HCT116 (cell line): ENCODE measurements at regions not wholly inside any gene's neighbourhood (a gene's known extent, or its start where the extent isn't known, plus 50 kb on each side); places are given as distances from the start of the nearest gene placed in this dataset.

ENCODE experiments used
- ATAC-seq: fragments of 200-7000 bp; cut with Tn5 transposase; 2 replicates; pipeline ENCODE4 v1.9.1; 2020; ENCODE audit warnings: mild to moderate bottlenecking, moderate library complexity
- BruUV-seq: library from RNA; stranded (reverse); fragments of 400-500 nt; replicated peaks from 2 replicates; lab custom pipeline; 2021; lab: Mats Ljungman, UMichigan
- CTCF ChIA-PET: fragments of 300-600 bp; sonication (Branson Sonifier 250); formaldehyde crosslinking; loops from one replicate; lab custom pipeline; 2021; ENCODE audit warnings: antibody characterized with exemption; lab: Charles Lee
- POLR2A ChIA-PET: fragments of 300-600, 350-600 bp; sonication (Branson Sonifier 250); formaldehyde crosslinking; loops from one replicate; lab custom pipeline; 2021; ENCODE audit warnings: antibody characterized with exemption; lab: Charles Lee
- RAD21 ChIA-PET, 2 experiments: fragments of 300-600 bp; sonication (Branson Sonifier 250); formaldehyde crosslinking; loops; one replicate each; lab custom pipeline; 2023; ENCODE audit warnings: low total read pairs in 2 of 2; ENCODE audit not compliant: uncharacterized antibody in 2 of 2, unreplicated experiment in 2 of 2, low non-redundant PET in 1 of 2; lab: Charles Lee
- DNase-seq: peaks from one replicate; pipeline ENCODE4 v3.0.0-alpha.2; 2010; ENCODE audit warnings: low read depth, low spot score
- H2AFZ ChIP-seq: fragments of 200-600 bp; shearing (Covaris generic), sonication (generic); 2 replicates; pipeline ENCODE4 v1.6.1; 2017; ENCODE audit warnings: low read depth, mixed run types, mixed read lengths, antibody characterized with exemption, low read length; ENCODE audit not compliant: poor library complexity, severe bottlenecking
- H3K27ac ChIP-seq: 2 replicates; pipeline ENCODE4 v1.5.1; 2012; ENCODE audit warnings: low read depth, low read length
- H3K27me3 ChIP-seq: fragments of 200-600 bp; sonication (generic); 2 replicates; pipeline ENCODE4 v1.6.1; 2016; ENCODE audit warnings: mixed run types, low read length, mixed read lengths; ENCODE audit not compliant: insufficient read depth
- H3K36me3 ChIP-seq, 2 experiments: fragments of 200-500 bp in 1 of 2; fragments of 200-600 bp in 1 of 2; sonication (Bioruptor generic) in 1 of 2; sonication (generic) in 1 of 2; 2 replicates each; pipeline versions ENCODE4 v1.5.1 to v1.6.1; 2014 to 2016; ENCODE audit warnings: low read length in 2 of 2, inconsistent platforms in 1 of 2, mixed read lengths in 1 of 2, mixed run types in 1 of 2; ENCODE audit not compliant: insufficient read depth in 2 of 2, control insufficient read depth in 1 of 2
- H3K4me1 ChIP-seq, 2 experiments: fragments of 200-600 bp in 1 of 2; sonication (generic) in 1 of 2; 2 replicates each; pipeline versions ENCODE4 v1.5.1 to v1.6.1; 2012 to 2017; ENCODE audit warnings: low read length in 2 of 2, inconsistent platforms in 1 of 2, mild to moderate bottlenecking in 1 of 2, mixed read lengths in 1 of 2, mixed run types in 1 of 2, moderate library complexity in 1 of 2; ENCODE audit not compliant: insufficient read depth in 2 of 2, control insufficient read depth in 1 of 2
- H3K4me2 ChIP-seq: fragments of 200-600 bp; sonication (generic); 2 replicates; pipeline ENCODE4 v1.6.1; 2017; ENCODE audit warnings: mixed run types, low read length, mixed read lengths
- H3K4me3 ChIP-seq, 2 experiments: fragments of 200-600 bp in 1 of 2; sonication (generic) in 1 of 2; replicated peaks in 1 of 2; 2 replicates each; pipeline ENCODE4 v1.5.1; 2011 to 2016; ENCODE audit warnings: low read length in 2 of 2, control low read depth in 1 of 2, low read depth in 1 of 2, mild to moderate bottlenecking in 1 of 2, mixed read lengths in 1 of 2, mixed run types in 1 of 2
- H3K79me2 ChIP-seq: fragments of 200-600 bp; sonication (generic); 2 replicates; pipeline ENCODE4 v1.6.1; 2017; ENCODE audit warnings: mild to moderate bottlenecking, mixed run types, low read length, moderate library complexity, mixed read lengths; ENCODE audit not compliant: insufficient read depth
- H3K9ac ChIP-seq: fragments of 200-600 bp; sonication (generic); 2 replicates; pipeline ENCODE4 v1.6.1; 2016; ENCODE audit warnings: low read length, mixed read lengths
- H3K9me2 ChIP-seq: fragments of 200-600 bp; sonication (generic), shearing (Covaris generic); 2 replicates; pipeline ENCODE4 v1.6.1; 2017; ENCODE audit warnings: mixed run types, mild to moderate bottlenecking, moderate library complexity; ENCODE audit not compliant: insufficient read depth
- H3K9me3 ChIP-seq, 2 experiments: fragments of 200-500 bp in 1 of 2; fragments of 200-600 bp in 1 of 2; sonication (Bioruptor generic) in 1 of 2; sonication (generic) in 1 of 2; 2 replicates each; pipeline ENCODE4 v1.6.1; 2014 to 2017; ENCODE audit warnings: low read length in 2 of 2, mixed read lengths in 2 of 2, inconsistent platforms in 1 of 2, low read depth in 1 of 2, mild to moderate bottlenecking in 1 of 2, mixed run types in 1 of 2, moderate library complexity in 1 of 2; ENCODE audit not compliant: control insufficient read depth in 1 of 2, insufficient read depth in 1 of 2
- H4K20me1 ChIP-seq: fragments of 200-600 bp; sonication (generic), shearing (Covaris generic); 2 replicates; pipeline ENCODE4 v1.6.1; 2017; ENCODE audit warnings: mixed run types, mild to moderate bottlenecking, moderate library complexity; ENCODE audit not compliant: insufficient read depth
- ATF3 ChIP-seq: IDR thresholded peaks from 2 replicates; pipeline ENCODE4 v1.6.1; 2012
- CTCF ChIP-seq, 3 experiments: fragments of 200-600 bp in 1 of 3; sonication (generic) in 1 of 3; IDR thresholded peaks in 2 of 3; conservative IDR thresholded peaks in 1 of 3; 2 replicates each; pipeline ENCODE4 v1.5.1; 2012 to 2017; ENCODE audit warnings: low read depth in 2 of 3, low read length in 2 of 3, antibody characterized with exemption in 1 of 3, borderline replicate concordance in 1 of 3, control low read depth in 1 of 3, mild to moderate bottlenecking in 1 of 3, mixed read lengths in 1 of 3, mixed run types in 1 of 3, moderate library complexity in 1 of 3; ENCODE audit not compliant: insufficient read depth in 1 of 3
- ELF1 ChIP-seq: IDR thresholded peaks from 2 replicates; pipeline ENCODE4 v1.6.1; 2012; ENCODE audit warnings: low read depth, borderline replicate concordance
- POLR2A ChIP-seq: IDR thresholded peaks from 2 replicates; pipeline ENCODE4 v1.7.0; 2011; ENCODE audit warnings: borderline replicate concordance; ENCODE audit not compliant: insufficient read depth, insufficient read length; ENCODE audit errors: extremely low read depth
- RAD21 ChIP-seq: IDR thresholded peaks from 2 replicates; pipeline ENCODE4 v1.6.1; 2012; ENCODE audit warnings: low read depth, mild to moderate bottlenecking
- REST ChIP-seq: IDR thresholded peaks from 2 replicates; pipeline ENCODE4 v1.6.1; 2012; ENCODE audit warnings: low read depth
- SRF ChIP-seq: IDR thresholded peaks from 2 replicates; pipeline ENCODE4 v1.6.1; 2012; ENCODE audit warnings: low read depth
- TCF7L2 ChIP-seq: IDR thresholded peaks from 2 replicates; pipeline ENCODE4 v1.7.0; 2011; ENCODE audit warnings: borderline replicate concordance, inconsistent platforms; ENCODE audit not compliant: insufficient read depth, insufficient read length; ENCODE audit errors: extremely low read depth
- YY1 ChIP-seq: IDR thresholded peaks from 2 replicates; pipeline ENCODE4 v1.6.1; 2011; ENCODE audit warnings: low read length, low read depth, moderate library complexity, mild to moderate bottlenecking; ENCODE audit not compliant: insufficient replicate concordance; ENCODE audit errors: extremely low read depth
- ZNF274 ChIP-seq: fragments of 200-500 bp; sonication (Bioruptor generic); IDR thresholded peaks from 2 replicates; pipeline ENCODE4 v1.6.1; 2014; ENCODE audit warnings: mild to moderate bottlenecking, low read depth, low read length, inconsistent platforms
- intact Hi-C: fragments of 100-400 bp; cut with micrococcal nuclease; formaldehyde crosslinking; loops from 2 replicates; pipeline ENCODE4 v1.10.0; 2022

GRCh38 chr10:117462424-117462792 is 80.1 kb upstream of the EMX2 start:
- POLR2A ChIA-PET: interaction anchor here (1.6 kb wide), 1 partner anchor 20 kb away, joined by 5 read pairs; no protein-coding TSS in a partner anchor
- Histone ChIP-seq H3K27ac (no peak overlapping the region), H4K20me1 (no peaks in the 10 kb centered on the region), H3K9me2 (no peaks in the 10 kb centered on the region), H3K4me1 (peaks cover 7 to 18% of the 10 kb centered on the region in 2 experiments), H3K9ac (no peak overlapping the region), H3K79me2 (no peaks in the 10 kb centered on the region), H3K4me2 (peak overlapping the region; percentile 51), H3K27me3 (no peaks in the 10 kb centered on the region), H2AFZ (no peak overlapping the region), H3K4me3 (no peak overlapping the region), H3K36me3 (no peaks in the 10 kb centered on the region), H3K9me3 (peaks cover 0 to 9% of the 10 kb centered on the region in 2 experiments; a peak in 1 of 4 replicates)
- ATAC-seq (peak; percentile 51), DNase-seq (no peak)
- intact Hi-C loops: no loop called here
- TF ChIP-seq TCF7L2: no peak
- TF ChIP-seq SRF: no peak
- TF ChIP-seq ELF1: no peak
- no peak for TF ChIP-seq YY1
- TF ChIP-seq POLR2A: no peak
- TF ChIP-seq CTCF (IDR thresholded peaks at IDR 0.05 in 2 of 3, conservative IDR thresholded peaks at IDR 0.05 in 1 of 3; ENCODE audit: borderline replicate concordance in 1 of 3, insufficient read depth in 1 of 3, low read depth in 2 of 3, low read length in 2 of 3): peak; percentile 39 to 46 (median 45); a peak in 5 of 6 replicates
- TF ChIP-seq ZNF274: no peak
- no peak for TF ChIP-seq REST
- TF ChIP-seq RAD21: peak; percentile 44; the same call in 1 of the 2 replicates
- TF ChIP-seq ATF3: no peak
- CTCF ChIA-PET: interaction anchor here (1.0 to 3.2 kb wide), 3 partner anchors 13 to 246 kb away, joined by 3 to 28 read pairs (median 16); no protein-coding TSS in a partner anchor
- RAD21 ChIA-PET: no interaction called here
- no TSS peak for BruUV-seq
